ENCODE measurements at regions not wholly inside any gene's neighbourhood (a gene's known extent, or its start where the extent isn't known, plus 50 kb on each side); places are given as distances from the start of the nearest gene placed in this dataset.
A peak's percentile ranks its signal among the peaks of the same experiment; 100 is the strongest.
"Not testable (repeated sequence)": the region's sequence is repeated elsewhere in the genome, so short reads cannot be mapped to it uniquely, and the experiment has no call there.

GRCh38 chr13:89294115-89294867 lies 1623.1 kb downstream of the SLITRK5 start:
- DNase-seq (ENCODE audit: low spot score): no peak
- intact Hi-C loops (cut with DNase I): no loop called here

- intact Hi-C loops (cut with DNase I): no loop called here
- no peak for DNase-seq (ENCODE audit: low spot score)
Measured at GRCh38 chr13:89307278-89307677, 1636.1 kb downstream of the SLITRK5 start.

GRCh38 chr13:89310943-89311672 lies 1639.9 kb downstream of the SLITRK5 start:
- DNase-seq (ENCODE audit: low spot score): no peak
- intact Hi-C loops (cut with DNase I): no loop called here

GRCh38 chr13:89315287-89315686 lies 1644.1 kb downstream of the SLITRK5 start:
- DNase-seq (ENCODE audit: low spot score): no peak
- intact Hi-C loops (cut with DNase I): no loop called here

GRCh38 chr13:89322466-89322865 lies 1651.3 kb downstream of the SLITRK5 start:
- no peak for DNase-seq (ENCODE audit: low spot score)
- intact Hi-C loops (cut with DNase I): no loop called here

- DNase-seq (ENCODE audit: low spot score): no peak
- intact Hi-C loops (cut with DNase I): no loop called here
Measured at GRCh38 chr13:89324582-89324981, 1653.4 kb downstream of the SLITRK5 start.

- intact Hi-C loops (cut with DNase I): no loop called here
- no peak for DNase-seq (ENCODE audit: low spot score)
Measured at GRCh38 chr13:89343165-89343564, 1672.0 kb downstream of the SLITRK5 start.

GRCh38 chr13:89352384-89352783 lies 1681.2 kb downstream of the SLITRK5 start:
- intact Hi-C loops (cut with DNase I): no loop called here
- no peak for DNase-seq (ENCODE audit: low spot score)

- no peak for DNase-seq (ENCODE audit: low spot score)
- intact Hi-C loops (cut with DNase I): no loop called here
Measured at GRCh38 chr13:89361909-89362308, 1690.7 kb downstream of the SLITRK5 start.

- intact Hi-C loops (cut with DNase I): no loop called here
- DNase-seq (ENCODE audit: low spot score): peak; percentile 75
Measured at GRCh38 chr13:89363144-89363543, 1692.0 kb downstream of the SLITRK5 start.

- intact Hi-C loops (cut with DNase I): no loop called here
- no peak for DNase-seq (ENCODE audit: low spot score)
Measured at GRCh38 chr13:89372193-89372592, 1701.0 kb downstream of the SLITRK5 start.

- intact Hi-C loops (cut with DNase I): loop anchor here in 1 of 2 donors (1.0 kb wide), 1 partner anchor 12 kb away; no protein-coding TSS in a partner anchor
- DNase-seq (ENCODE audit: low spot score): no peak
Measured at GRCh38 chr13:89375839-89376238, 1704.7 kb downstream of the SLITRK5 start.

- intact Hi-C loops (cut with DNase I): no loop called here
- no peak for DNase-seq (ENCODE audit: low spot score)
Measured at GRCh38 chr13:89380101-89380500, 1708.9 kb downstream of the SLITRK5 start.

GRCh38 chr13:89382981-89383380 lies 1711.8 kb downstream of the SLITRK5 start:
- intact Hi-C loops (cut with DNase I): no loop called here
- DNase-seq (ENCODE audit: low spot score): no peak

- intact Hi-C loops (cut with DNase I): no loop called here
- no peak for DNase-seq (ENCODE audit: low spot score)
Measured at GRCh38 chr13:89383891-89384290, 1712.7 kb downstream of the SLITRK5 start.

- intact Hi-C loops (cut with DNase I): no loop called here
- no peak for DNase-seq (ENCODE audit: low spot score)
Measured at GRCh38 chr13:89393758-89394304, 1722.7 kb downstream of the SLITRK5 start.

GRCh38 chr13:89401264-89401675 lies 1730.1 kb downstream of the SLITRK5 start:
- intact Hi-C loops (cut with DNase I): no loop called here
- no peak for DNase-seq (ENCODE audit: low spot score)

- DNase-seq (ENCODE audit: low spot score): no peak
- intact Hi-C loops (cut with DNase I): no loop called here
Measured at GRCh38 chr13:89402211-89402610, 1731.0 kb downstream of the SLITRK5 start.

- DNase-seq (ENCODE audit: low spot score); intact Hi-C loops (cut with DNase I): not testable (repeated sequence)
Measured at GRCh38 chr13:89406096-89406495, 1734.9 kb downstream of the SLITRK5 start.

- no peak for DNase-seq (ENCODE audit: low spot score)
- intact Hi-C loops (cut with DNase I): no loop called here
Measured at GRCh38 chr13:89407357-89407756, 1736.2 kb downstream of the SLITRK5 start.

GRCh38 chr13:89432997-89433396 lies 1761.8 kb downstream of the SLITRK5 start:
- intact Hi-C loops (cut with DNase I): no loop called here
- DNase-seq (ENCODE audit: low spot score): no peak

Data from posterior vena cava (tissue), 2 donors.